Upper lobe of left lung (tissue), 4 donors: ENCODE measurements at regions not wholly inside any gene's neighbourhood (a gene's known extent, or its start where the extent isn't known, plus 50 kb on each side); places are given as distances from the start of the nearest gene placed in this dataset.

Source experiments
- CTCF ChIP-seq, 6 experiments: fragments of 450-650 bp in 4 of 6; fragments of 200-600 bp in 2 of 6; sonication (generic) in 2 of 6; IDR thresholded peaks; one replicate each; pipeline ENCODE4 v1.5.1; 2016 to 2019; ENCODE audit warnings: antibody characterized with exemption in 6 of 6
- EP300 ChIP-seq, 4 donors: sonication (generic); formaldehyde crosslinking; IDR thresholded peaks; one replicate each; pipeline ENCODE4 v1.5.1; 2017; ENCODE audit warnings: antibody characterized with exemption in 4 of 4, control low read depth in 2 of 4
- POLR2A ChIP-seq, 4 donors: fragments of 450-650 bp; IDR thresholded peaks; one replicate each; pipeline ENCODE4 v1.5.1; 2016 to 2017; ENCODE audit warnings: antibody characterized with exemption in 4 of 4, mild to moderate bottlenecking in 2 of 4

GRCh38 chr11:127074151-127074761 lies 73.7 kb upstream of the KIRREL3 start:
- TF ChIP-seq CTCF (IDR thresholded peaks at IDR 0.05) (no peak), POLR2A (IDR thresholded peaks at IDR 0.05) (no peak), EP300 (IDR thresholded peaks at IDR 0.05) (no peak)
